Upper lobe of left lung (tissue), 4 donors: ENCODE measurements at regions not wholly inside any gene's neighbourhood (a gene's known extent, or its start where the extent isn't known, plus 50 kb on each side); places are given as distances from the start of the nearest gene placed in this dataset.

Experiments
- CTCF ChIP-seq, 6 experiments: fragments of 450-650 bp in 4 of 6; fragments of 200-600 bp in 2 of 6; sonication (generic) in 2 of 6; IDR thresholded peaks; one replicate each; pipeline ENCODE4 v1.5.1; 2016 to 2019; ENCODE audit warnings: antibody characterized with exemption in 6 of 6
- EP300 ChIP-seq, 4 donors: sonication (generic); formaldehyde crosslinking; IDR thresholded peaks; one replicate each; pipeline ENCODE4 v1.5.1; 2017; ENCODE audit warnings: antibody characterized with exemption in 4 of 4, control low read depth in 2 of 4
- POLR2A ChIP-seq, 4 donors: fragments of 450-650 bp; IDR thresholded peaks; one replicate each; pipeline ENCODE4 v1.5.1; 2016 to 2017; ENCODE audit warnings: antibody characterized with exemption in 4 of 4, mild to moderate bottlenecking in 2 of 4
- POLR2AphosphoS5 ChIP-seq, 2 donors: sonication (generic); formaldehyde crosslinking; IDR thresholded peaks; one replicate each; pipeline ENCODE4 v1.5.1; 2017; ENCODE audit warnings: antibody characterized with exemption in 2 of 2

GRCh38 chr7:109460296-109460695, 890.6 kb downstream of the DNAJB9 start:
- TF ChIP-seq CTCF (IDR thresholded peaks at IDR 0.05) (no peak), POLR2AphosphoS5 (IDR thresholded peaks at IDR 0.05) (no peak), POLR2A (IDR thresholded peaks at IDR 0.05) (no peak), EP300 (IDR thresholded peaks at IDR 0.05) (no peak)
